ENCODE measurements at regions not wholly inside any gene's neighbourhood (a gene's known extent, or its start where the extent isn't known, plus 50 kb on each side); places are given as distances from the start of the nearest gene placed in this dataset.

- DNase-seq, result no peak
Observed at GRCh38 chr11:92882828-92883611, 86.4 kb upstream of the MTNR1B start.

- DNase-seq, result no peak
Observed at GRCh38 chr11:92885600-92885999, 83.9 kb upstream of the MTNR1B start.

GRCh38 chr11:92886243-92886905 is 83.1 kb upstream of the MTNR1B start:
- DNase-seq, result peak; percentile 35

GRCh38 chr11:92888696-92889095 is 80.8 kb upstream of the MTNR1B start:
- no peak for DNase-seq

- no peak for DNase-seq
Observed at GRCh38 chr11:92890846-92891245, 78.6 kb upstream of the MTNR1B start.

GRCh38 chr11:92892802-92893684 is 76.4 kb upstream of the MTNR1B start:
- no peak for DNase-seq

GRCh38 chr11:92894197-92894596 is 75.3 kb upstream of the MTNR1B start:
- no peak for DNase-seq

GRCh38 chr11:92897487-92897886 is 72.0 kb upstream of the MTNR1B start:
- DNase-seq, result no peak

- no peak for DNase-seq
Observed at GRCh38 chr11:92902417-92902816, 67.0 kb upstream of the MTNR1B start.

GRCh38 chr11:92907671-92908070 is 61.8 kb upstream of the MTNR1B start:
- no peak for DNase-seq

GRCh38 chr11:92909214-92909613 is 60.2 kb upstream of the MTNR1B start:
- DNase-seq, result no peak

- DNase-seq, result no peak
Observed at GRCh38 chr11:92911478-92911877, 58.0 kb upstream of the MTNR1B start.

- DNase-seq, result no peak
Observed at GRCh38 chr11:92915551-92915950, 53.9 kb upstream of the MTNR1B start.

GRCh38 chr11:92916299-92916698 is 53.2 kb upstream of the MTNR1B start:
- DNase-seq, result no peak

- no peak for DNase-seq
Observed at GRCh38 chr11:92917927-92918326, 51.5 kb upstream of the MTNR1B start.

- no peak for DNase-seq
Observed at GRCh38 chr11:92919048-92919447, 50.4 kb upstream of the MTNR1B start.

All from NCI-H1694 treated with DMSO at 0.1 percent for 48 hours (cell line).